GM19023 (cell line): ENCODE measurements at regions not wholly inside any gene's neighbourhood (a gene's known extent, or its start where the extent isn't known, plus 50 kb on each side); places are given as distances from the start of the nearest gene placed in this dataset.
"Not testable (repeated sequence)": the region's sequence is repeated elsewhere in the genome, so short reads cannot be mapped to it uniquely, and the experiment has no call there.

Source experiments
- ATAC-seq: cut with Tn5 transposase; IDR thresholded peaks from one replicate; pipeline ENCODE4 v1.9.1; 2021; ENCODE audit warnings: mild to moderate bottlenecking, moderate library complexity; ENCODE audit not compliant: unreplicated experiment

GRCh38 chr14:44388306-44388705 is 118.8 kb downstream of the FSCB start:
- no peak for ATAC-seq

GRCh38 chr14:44385906-44386305 is 121.2 kb downstream of the FSCB start:
- no peak for ATAC-seq

GRCh38 chr14:44385296-44385695 is 121.8 kb downstream of the FSCB start:
- not testable (repeated sequence) for ATAC-seq

- not testable (repeated sequence) for ATAC-seq
Observed at GRCh38 chr14:44384601-44385293, 122.3 kb downstream of the FSCB start.

GRCh38 chr14:44384093-44384492 is 123.0 kb downstream of the FSCB start:
- no peak for ATAC-seq

- no peak for ATAC-seq
Observed at GRCh38 chr14:44383636-44384035, 123.4 kb downstream of the FSCB start.

- no peak for ATAC-seq
Observed at GRCh38 chr14:44379292-44379977, 127.6 kb downstream of the FSCB start.

- no peak for ATAC-seq
Observed at GRCh38 chr14:44374906-44375305, 132.2 kb downstream of the FSCB start.

- no peak for ATAC-seq
Observed at GRCh38 chr14:44372807-44373489, 134.1 kb downstream of the FSCB start.

GRCh38 chr14:44372231-44372630 is 134.9 kb downstream of the FSCB start:
- no peak for ATAC-seq

GRCh38 chr14:44370727-44371126 is 136.4 kb downstream of the FSCB start:
- no peak for ATAC-seq

- no peak for ATAC-seq
Observed at GRCh38 chr14:44369401-44370123, 137.5 kb downstream of the FSCB start.

- ATAC-seq = no peak
Observed at GRCh38 chr14:44361083-44361482, 146.0 kb downstream of the FSCB start.

GRCh38 chr14:44353805-44354204 is 153.3 kb downstream of the FSCB start:
- ATAC-seq = no peak

- ATAC-seq = no peak
Observed at GRCh38 chr14:44352201-44352600, 154.9 kb downstream of the FSCB start.

- no peak for ATAC-seq
Observed at GRCh38 chr14:44347316-44347715, 159.8 kb downstream of the FSCB start.

GRCh38 chr14:44341116-44341515 is 166.0 kb downstream of the FSCB start:
- ATAC-seq = no peak

- no peak for ATAC-seq
Observed at GRCh38 chr14:44339862-44340261, 167.2 kb downstream of the FSCB start.

GRCh38 chr14:44339231-44339630 is 167.9 kb downstream of the FSCB start:
- ATAC-seq = no peak

- ATAC-seq = no peak
Observed at GRCh38 chr14:44317441-44317746, 189.7 kb downstream of the FSCB start.

GRCh38 chr14:44316647-44317440 is 190.2 kb downstream of the FSCB start:
- peak; percentile 70 for ATAC-seq
